Natural killer cell (primary cell): ENCODE measurements at regions not wholly inside any gene's neighbourhood (a gene's known extent, or its start where the extent isn't known, plus 50 kb on each side); places are given as distances from the start of the nearest gene placed in this dataset.

Source experiments
- ATAC-seq, 3 donors: fragments of 150-1000 bp in 2 of 3; fragments of 200-7000 bp in 1 of 3; cut with Tn5 transposase; 1 replicate in 1 of 3; 2 replicates in 2 of 3; pipeline ENCODE4 v1.10.0; 2021; ENCODE audit warnings: mild to moderate bottlenecking in 2 of 3, moderate library complexity in 2 of 3
- DNase-seq, 2 donors: peaks; one replicate each; pipeline versions ENCODE4 v3.0.0 to v3.0.0-alpha.2; 2013 to 2021; ENCODE audit warnings: mixed read lengths in 1 of 2
- H3K27ac ChIP-seq: one replicate; pipeline ENCODE4 v1.5.1; 2013; ENCODE audit warnings: mild to moderate bottlenecking, low read length
- H3K27me3 ChIP-seq: one replicate; pipeline ENCODE4 v1.6.1; 2013; ENCODE audit warnings: low read length; ENCODE audit not compliant: control insufficient read depth, insufficient read depth
- H3K36me3 ChIP-seq: one replicate; pipeline ENCODE4 v1.6.1; 2013; ENCODE audit warnings: low read length; ENCODE audit not compliant: control insufficient read depth, insufficient read depth
- H3K4me1 ChIP-seq: one replicate; pipeline ENCODE4 v1.6.1; 2013; ENCODE audit warnings: low read length; ENCODE audit not compliant: control insufficient read depth, insufficient read depth
- H3K4me3 ChIP-seq: one replicate; pipeline ENCODE4 v1.5.1; 2013; ENCODE audit warnings: low read length
- H3K9me3 ChIP-seq: one replicate; pipeline ENCODE4 v1.6.1; 2013; ENCODE audit warnings: low read length; ENCODE audit not compliant: control insufficient read depth, insufficient read depth
- H3K27ac Mint-ChIP-seq, 2 donors: one replicate each; pipeline ENCODE4 v1.8.0; 2022; ENCODE audit warnings: mild to moderate bottlenecking in 2 of 2, mixed read lengths in 2 of 2, moderate library complexity in 1 of 2
- H3K27me3 Mint-ChIP-seq, 2 donors: one replicate each; pipeline ENCODE4 v1.8.0; 2022; ENCODE audit warnings: low read depth in 2 of 2, mixed read lengths in 2 of 2
- H3K36me3 Mint-ChIP-seq: one replicate; pipeline ENCODE4 v1.8.0; 2022; ENCODE audit warnings: mixed read lengths
- H3K4me1 Mint-ChIP-seq, 2 donors: one replicate each; pipeline ENCODE4 v1.8.0; 2022; ENCODE audit warnings: mixed read lengths in 2 of 2
- H3K4me3 Mint-ChIP-seq: one replicate; pipeline ENCODE4 v1.8.0; 2022; ENCODE audit warnings: mild to moderate bottlenecking, moderate library complexity, mixed read lengths
- H3K9me3 Mint-ChIP-seq, 2 donors: one replicate each; pipeline ENCODE4 v1.8.0; 2022; ENCODE audit warnings: mixed read lengths in 2 of 2
- CTCF ChIP-seq: fragments of 200-600 bp; IDR thresholded peaks from one replicate; pipeline ENCODE4 v1.8.0; 2022; ENCODE audit warnings: antibody characterized with exemption
- WGBS: methylation state at CpG from one replicate; pipeline ENCODE4 v1.1.7; 2013; ENCODE audit warnings: missing lambda C conversion rate; ENCODE audit not compliant: insufficient coverage; 5-methylcytosine and 5-hydroxymethylcytosine counted together
- intact Hi-C: fragments of 100-400 bp; cut with micrococcal nuclease; formaldehyde crosslinking; loops from one replicate; pipeline ENCODE4 v1.14.2; 2022

- H3K4me3 ChIP-seq = no peak overlapping the region
- Mint-ChIP-seq H3K4me1 (no peaks in the 10 kb centered on the region), H3K36me3 (no peaks in the 10 kb centered on the region), H3K9me3 (peaks cover 21 to 23% of the 10 kb centered on the region in 2 donors), H3K27me3 (no peaks in the 10 kb centered on the region), H3K4me3 (no peak overlapping the region), H3K27ac (no peak overlapping the region)
- no peaks in the 10 kb centered on the region for H3K9me3 ChIP-seq
- no peaks in the 10 kb centered on the region for H3K4me1 ChIP-seq
- ATAC-seq = no peak
- no peak for DNase-seq
- H3K27me3 ChIP-seq = no peaks in the 10 kb centered on the region
- H3K27ac ChIP-seq = no peak overlapping the region
- intact Hi-C loops = no loop called here
- no peaks in the 10 kb centered on the region for H3K36me3 ChIP-seq
- 59% methylated on average over 2 of the region's 2 CpGs for WGBS
- TF ChIP-seq CTCF = no peak
Measured at GRCh38 chr6:145485288-145485687, 250.0 kb downstream of the EPM2A start.

GRCh38 chr6:145486306-145486705, 249.0 kb downstream of the EPM2A start:
- no peak overlapping the region for H3K27ac Mint-ChIP-seq
- no peak overlapping the region for H3K4me3 Mint-ChIP-seq
- no peaks in the 10 kb centered on the region for H3K27me3 Mint-ChIP-seq
- WGBS = 60% methylated on average over 1 of the region's 3 CpGs
- no peak for TF ChIP-seq CTCF
- no peak overlapping the region for H3K27ac ChIP-seq
- H3K4me3 ChIP-seq = no peak overlapping the region
- H3K27me3 ChIP-seq = no peaks in the 10 kb centered on the region
- H3K9me3 Mint-ChIP-seq = peaks cover 24 to 27% of the 10 kb centered on the region in 2 donors
- no peaks in the 10 kb centered on the region for H3K4me1 Mint-ChIP-seq
- DNase-seq (no peak), ATAC-seq (no peak)
- intact Hi-C loops = no loop called here
- no peaks in the 10 kb centered on the region for H3K9me3 ChIP-seq
- no peaks in the 10 kb centered on the region for H3K4me1 ChIP-seq
- no peaks in the 10 kb centered on the region for H3K36me3 Mint-ChIP-seq
- H3K36me3 ChIP-seq = no peaks in the 10 kb centered on the region

GRCh38 chr6:145489583-145489982, 245.7 kb downstream of the EPM2A start:
- Histone ChIP-seq H3K27ac (no peak overlapping the region), H3K9me3 (no peaks in the 10 kb centered on the region), H3K4me3 (no peak overlapping the region), H3K4me1 (no peaks in the 10 kb centered on the region), H3K36me3 (no peaks in the 10 kb centered on the region), H3K27me3 (no peaks in the 10 kb centered on the region)
- 82% methylated on average over 6 of the region's 6 CpGs for WGBS
- TF ChIP-seq CTCF = no peak
- no peaks in the 10 kb centered on the region for H3K36me3 Mint-ChIP-seq
- DNase-seq (no peak), ATAC-seq (no peak)
- intact Hi-C loops = no loop called here
- no peak overlapping the region for H3K27ac Mint-ChIP-seq
- H3K4me1 Mint-ChIP-seq = no peaks in the 10 kb centered on the region
- no peak overlapping the region for H3K4me3 Mint-ChIP-seq
- no peaks in the 10 kb centered on the region for H3K27me3 Mint-ChIP-seq
- peaks cover 26 to 31% of the 10 kb centered on the region in 2 donors for H3K9me3 Mint-ChIP-seq

- Mint-ChIP-seq H3K27me3 (no peaks in the 10 kb centered on the region), H3K4me1 (no peaks in the 10 kb centered on the region), H3K9me3 (peaks cover 24 to 31% of the 10 kb centered on the region in 2 donors), H3K36me3 (no peaks in the 10 kb centered on the region), H3K4me3 (no peak overlapping the region), H3K27ac (no peak overlapping the region)
- Histone ChIP-seq H3K4me3 (no peak overlapping the region), H3K4me1 (no peaks in the 10 kb centered on the region), H3K27ac (no peak overlapping the region), H3K36me3 (no peaks in the 10 kb centered on the region), H3K9me3 (no peaks in the 10 kb centered on the region), H3K27me3 (no peaks in the 10 kb centered on the region)
- WGBS = 76% methylated on average over 3 of the region's 3 CpGs
- TF ChIP-seq CTCF = no peak
- DNase-seq (no peak), ATAC-seq (no peak)
- intact Hi-C loops = no loop called here
Measured at GRCh38 chr6:145490068-145490467, 245.3 kb downstream of the EPM2A start.
